ENCODE measurements at regions not wholly inside any gene's neighbourhood (a gene's known extent, or its start where the extent isn't known, plus 50 kb on each side); places are given as distances from the start of the nearest gene placed in this dataset.

DNA sequence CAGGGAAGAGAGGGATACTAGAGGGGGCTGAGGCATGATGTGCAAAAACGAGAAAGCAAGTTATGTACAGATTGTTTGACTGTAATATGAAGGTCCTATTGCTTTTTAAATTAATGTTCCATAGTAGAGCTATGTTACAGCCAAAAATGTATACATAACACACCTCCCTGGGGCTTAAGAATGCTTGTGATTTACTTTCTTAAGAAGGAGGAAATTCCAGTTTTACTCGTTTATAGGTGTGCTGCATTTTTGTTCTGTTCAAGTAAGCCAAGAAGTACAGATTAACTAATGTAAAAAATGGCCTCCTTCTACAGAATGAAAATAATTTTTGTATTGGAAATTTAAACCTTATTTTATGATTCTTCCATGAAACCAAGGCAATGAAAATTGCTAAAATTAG is 614.4 kb upstream of the NR3C2 start:
- TF ChIP-seq, protein P1, sequence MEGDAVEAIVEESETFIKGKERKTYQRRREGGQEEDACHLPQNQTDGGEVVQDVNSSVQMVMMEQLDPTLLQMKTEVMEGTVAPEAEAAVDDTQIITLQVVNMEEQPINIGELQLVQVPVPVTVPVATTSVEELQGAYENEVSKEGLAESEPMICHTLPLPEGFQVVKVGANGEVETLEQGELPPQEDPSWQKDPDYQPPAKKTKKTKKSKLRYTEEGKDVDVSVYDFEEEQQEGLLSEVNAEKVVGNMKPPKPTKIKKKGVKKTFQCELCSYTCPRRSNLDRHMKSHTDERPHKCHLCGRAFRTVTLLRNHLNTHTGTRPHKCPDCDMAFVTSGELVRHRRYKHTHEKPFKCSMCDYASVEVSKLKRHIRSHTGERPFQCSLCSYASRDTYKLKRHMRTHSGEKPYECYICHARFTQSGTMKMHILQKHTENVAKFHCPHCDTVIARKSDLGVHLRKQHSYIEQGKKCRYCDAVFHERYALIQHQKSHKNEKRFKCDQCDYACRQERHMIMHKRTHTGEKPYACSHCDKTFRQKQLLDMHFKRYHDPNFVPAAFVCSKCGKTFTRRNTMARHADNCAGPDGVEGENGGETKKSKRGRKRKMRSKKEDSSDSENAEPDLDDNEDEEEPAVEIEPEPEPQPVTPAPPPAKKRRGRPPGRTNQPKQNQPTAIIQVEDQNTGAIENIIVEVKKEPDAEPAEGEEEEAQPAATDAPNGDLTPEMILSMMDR (conservative IDR thresholded peaks at IDR 0.05 in 1 of 2, IDR thresholded peaks at IDR 0.05 in 1 of 2; ENCODE audit: low read depth in 1 of 2, low read length in 2 of 2) = no peak
- no peak for TF ChIP-seq EZH2 (IDR thresholded peaks at IDR 0.05; ENCODE audit: low read length, missing control alignments)
